Activated T-helper 1 cell treated with anti-CD3 and anti-CD28 coated beads, Interleukin-2, amount 50 U/mL, for 16 hours (primary cell): ENCODE measurements at regions not wholly inside any gene's neighbourhood (a gene's known extent, or its start where the extent isn't known, plus 50 kb on each side); places are given as distances from the start of the nearest gene placed in this dataset.
"Not testable (repeated sequence)": the region's sequence is repeated elsewhere in the genome, so short reads cannot be mapped to it uniquely, and the experiment has no call there.

Source experiments
- DNase-seq, 2 donors: peaks; one replicate each; pipeline ENCODE4 v3.0.0-alpha.2; 2020; ENCODE audit warnings: low read depth in 1 of 2, low spot score in 1 of 2

DNA sequence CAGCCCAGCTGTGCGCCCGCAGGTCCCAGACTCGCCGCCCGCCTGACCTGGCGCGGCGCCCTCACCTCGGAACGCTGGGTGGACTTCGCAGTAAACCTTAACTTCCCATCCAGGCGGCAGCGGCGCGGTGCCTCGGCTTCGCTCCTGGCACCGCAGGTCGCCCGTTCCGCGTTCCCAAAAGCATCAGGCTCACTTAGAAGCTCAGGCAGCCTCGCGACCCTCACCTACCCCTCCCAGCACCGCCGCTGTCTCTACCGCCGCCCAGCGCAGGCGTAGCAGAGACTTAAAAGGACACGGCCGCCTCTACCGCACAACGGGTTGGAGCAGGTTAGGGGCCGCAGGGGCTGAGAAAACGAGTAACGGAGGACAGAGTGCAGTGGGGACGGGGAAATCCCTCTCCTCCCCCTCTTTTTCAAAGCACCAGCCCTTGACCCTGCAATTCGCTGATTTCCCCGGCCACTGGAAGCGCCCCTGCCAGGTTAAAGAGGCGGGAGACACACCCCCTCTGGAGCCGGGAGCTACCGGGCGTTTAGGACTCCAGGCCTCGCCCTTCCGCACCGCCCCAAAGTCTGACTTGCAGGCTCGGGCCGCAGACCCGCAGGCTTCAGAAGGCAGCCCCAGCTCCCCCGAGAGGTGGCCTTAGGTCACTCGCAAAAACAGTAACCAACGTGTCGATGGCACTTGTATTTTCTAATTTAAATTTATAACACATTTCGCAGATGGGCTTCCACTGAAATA is 328.5 kb downstream of the FAM72C start:
- DNase-seq: no peak

DNA sequence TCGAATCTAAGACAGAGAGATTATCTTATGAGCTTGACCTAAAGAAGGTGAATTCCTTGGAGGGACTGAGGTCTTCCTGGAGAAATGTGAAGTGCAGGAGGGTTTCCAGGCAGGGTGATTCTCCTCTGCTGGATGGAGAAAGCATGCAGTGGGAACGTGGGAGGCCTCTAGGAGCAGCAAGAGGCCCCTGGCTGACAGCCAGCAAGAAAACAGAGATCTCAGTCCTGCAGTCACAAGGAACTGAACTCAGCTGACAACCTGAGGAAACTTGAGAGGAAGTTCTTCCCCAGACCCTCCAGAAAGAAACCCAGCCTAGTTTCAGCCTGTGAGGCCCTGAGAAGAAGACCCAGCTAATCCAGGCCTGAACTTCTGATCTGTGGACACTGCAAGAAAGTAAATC is 345.9 kb downstream of the FAM72C start:
- no peak for DNase-seq

DNA sequence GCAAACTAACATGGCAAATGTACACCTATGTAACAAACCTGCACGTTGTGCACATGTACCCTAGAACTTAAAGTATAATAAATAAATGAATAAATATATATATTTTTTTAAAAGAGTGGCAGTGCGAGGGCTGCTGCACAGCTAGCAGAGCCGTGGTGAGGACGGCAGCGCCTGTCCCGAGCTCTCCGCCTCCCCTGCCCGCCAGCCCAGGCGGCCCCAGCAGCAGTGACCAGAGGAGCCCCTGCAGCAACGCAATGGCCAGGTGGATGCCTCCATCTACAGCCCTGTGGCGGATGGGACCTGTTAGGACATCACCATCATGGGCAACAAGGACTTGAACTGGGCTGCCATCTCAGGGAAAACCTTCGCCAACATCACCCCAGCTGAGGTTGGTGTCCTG is 351.9 kb downstream of the FAM72C start:
- no peak for DNase-seq

GRCh38 chr1:143611159-143611558 is 360.6 kb downstream of the FAM72C start:
- DNase-seq: no peak

DNA sequence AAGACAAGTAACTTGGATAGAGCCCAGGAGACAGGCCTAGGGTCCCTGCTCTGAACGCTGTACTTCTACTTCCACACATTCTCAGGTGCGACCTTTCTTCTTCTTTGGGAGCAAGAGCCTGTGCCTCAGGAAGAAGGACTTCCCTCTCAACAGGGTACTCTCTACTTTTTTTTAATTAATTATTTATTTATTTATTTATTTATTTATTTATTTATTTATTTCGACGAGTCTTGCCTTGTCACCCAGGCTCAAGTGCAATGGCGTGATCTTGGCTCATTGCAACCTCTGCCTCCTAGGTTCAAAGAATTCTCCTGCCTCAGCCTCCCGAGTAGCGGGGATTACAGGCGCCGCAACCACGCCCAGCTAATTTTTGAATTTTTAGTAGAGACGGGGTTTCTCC is 361.6 kb downstream of the FAM72C start:
- no peak for DNase-seq

DNA sequence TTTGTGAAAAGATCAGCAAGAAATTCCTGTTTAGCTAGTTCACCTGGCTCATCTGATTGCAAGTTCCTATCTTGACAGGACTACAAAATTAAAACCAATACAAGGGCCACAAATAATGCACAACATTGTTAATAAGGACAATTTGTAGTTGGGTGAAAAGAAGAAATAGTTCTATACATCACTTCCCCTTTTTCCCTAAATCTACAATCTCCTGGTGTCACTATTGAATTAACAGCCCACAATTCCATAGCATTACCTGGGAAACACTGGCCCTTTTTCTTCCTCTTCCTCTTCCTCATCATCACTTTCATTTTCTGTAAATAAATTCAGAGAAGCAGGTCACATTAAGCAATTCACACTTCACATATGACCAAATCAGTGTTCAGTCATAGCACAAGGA is 366.9 kb downstream of the FAM72C start:
- no peak for DNase-seq

- no peak for DNase-seq
Measured at GRCh38 chr1:143584508-143584907, 387.3 kb downstream of the FAM72C start.

- no peak for DNase-seq
Measured at GRCh38 chr1:143574891-143575520, 396.8 kb downstream of the FAM72C start.

DNA sequence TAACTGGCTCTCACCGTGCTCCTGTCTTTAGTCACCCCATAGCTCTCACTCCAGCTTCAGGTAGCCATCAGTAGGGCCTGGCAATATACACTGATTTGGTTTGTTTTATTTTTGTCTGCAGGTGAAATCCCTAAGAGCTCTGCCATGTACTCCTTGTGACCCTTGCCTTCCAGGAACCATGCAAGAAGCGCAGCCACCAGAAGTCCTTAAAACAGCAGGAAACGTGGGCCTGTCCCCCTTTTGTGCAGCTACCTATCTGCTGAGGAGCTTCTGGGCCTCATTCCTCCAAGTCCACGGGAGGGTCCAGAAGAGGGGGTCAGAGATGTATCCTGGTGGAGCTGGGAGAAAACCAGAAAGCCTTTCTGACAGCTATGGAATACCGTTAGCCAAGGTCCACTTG is 399.1 kb downstream of the FAM72C start:
- not testable (repeated sequence) for DNase-seq

DNA sequence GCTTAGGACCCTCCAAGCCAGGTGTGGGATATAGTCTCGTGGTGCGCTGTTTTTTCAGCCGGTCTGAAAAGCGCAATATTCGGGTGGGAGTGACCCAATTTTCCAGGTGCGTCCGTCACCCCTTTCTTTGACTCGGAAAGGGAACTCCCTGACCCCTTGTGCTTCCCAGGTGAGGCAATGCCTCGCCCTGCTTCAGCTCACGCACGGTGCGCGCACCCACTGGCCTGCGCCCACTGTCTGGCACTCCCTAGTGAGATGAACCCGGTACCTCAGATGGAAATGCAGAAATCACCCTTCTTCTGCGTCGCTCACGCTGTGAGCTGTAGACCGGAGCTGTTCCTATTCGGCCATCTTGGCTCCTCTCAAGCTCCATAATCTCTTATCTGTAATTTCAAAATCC is 408.0 kb downstream of the FAM72C start:
- DNase-seq: not testable (repeated sequence)

GRCh38 chr1:143553627-143554026 is 418.2 kb downstream of the FAM72C start:
- DNase-seq: no peak

DNA sequence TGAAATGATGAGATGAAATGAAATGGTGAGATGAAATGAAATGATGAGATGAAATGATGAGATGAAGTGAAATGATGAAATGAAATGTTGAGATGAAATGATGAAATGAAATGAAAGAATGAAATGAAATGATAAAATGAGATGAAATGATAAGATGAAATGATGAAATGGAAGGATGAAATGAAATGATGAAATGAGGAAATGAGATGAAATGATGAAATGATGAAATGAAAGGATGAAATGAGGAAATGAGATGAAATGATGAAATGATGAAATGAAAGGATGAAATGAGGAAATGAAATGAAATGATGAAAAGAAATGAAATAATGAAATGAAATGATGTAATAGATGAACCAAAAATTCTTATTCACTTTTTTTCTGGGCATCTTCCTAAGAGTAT is 467.1 kb downstream of the FAM72C start:
- DNase-seq: not testable (repeated sequence)

DNA sequence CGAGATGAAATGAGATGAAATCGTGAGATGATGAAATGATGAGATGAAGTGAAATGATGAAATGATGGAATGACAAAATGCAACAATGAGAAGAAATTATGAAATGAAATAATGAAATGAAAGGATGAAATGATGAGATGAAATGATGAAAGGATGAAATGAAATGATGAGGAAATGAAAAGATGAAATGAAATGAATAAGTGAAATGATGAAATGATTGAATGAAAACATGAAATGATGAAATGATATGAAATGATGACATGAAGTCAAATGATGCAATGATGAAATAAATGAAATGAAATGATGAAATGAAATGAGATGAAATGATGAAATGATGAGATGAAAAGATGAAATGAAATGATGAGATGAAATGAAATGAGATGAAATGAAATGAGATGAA is 467.7 kb downstream of the FAM72C start:
- DNase-seq: not testable (repeated sequence)

GRCh38 chr1:143503048-143503447 is 468.7 kb downstream of the FAM72C start:
- not testable (repeated sequence) for DNase-seq

- not testable (repeated sequence) for DNase-seq
Measured at GRCh38 chr1:143502038-143502437, 469.7 kb downstream of the FAM72C start.

GRCh38 chr1:143498059-143498749 is 473.6 kb downstream of the FAM72C start:
- DNase-seq: not testable (repeated sequence)

GRCh38 chr1:143497374-143497747 is 474.4 kb downstream of the FAM72C start:
- no peak for DNase-seq

DNA sequence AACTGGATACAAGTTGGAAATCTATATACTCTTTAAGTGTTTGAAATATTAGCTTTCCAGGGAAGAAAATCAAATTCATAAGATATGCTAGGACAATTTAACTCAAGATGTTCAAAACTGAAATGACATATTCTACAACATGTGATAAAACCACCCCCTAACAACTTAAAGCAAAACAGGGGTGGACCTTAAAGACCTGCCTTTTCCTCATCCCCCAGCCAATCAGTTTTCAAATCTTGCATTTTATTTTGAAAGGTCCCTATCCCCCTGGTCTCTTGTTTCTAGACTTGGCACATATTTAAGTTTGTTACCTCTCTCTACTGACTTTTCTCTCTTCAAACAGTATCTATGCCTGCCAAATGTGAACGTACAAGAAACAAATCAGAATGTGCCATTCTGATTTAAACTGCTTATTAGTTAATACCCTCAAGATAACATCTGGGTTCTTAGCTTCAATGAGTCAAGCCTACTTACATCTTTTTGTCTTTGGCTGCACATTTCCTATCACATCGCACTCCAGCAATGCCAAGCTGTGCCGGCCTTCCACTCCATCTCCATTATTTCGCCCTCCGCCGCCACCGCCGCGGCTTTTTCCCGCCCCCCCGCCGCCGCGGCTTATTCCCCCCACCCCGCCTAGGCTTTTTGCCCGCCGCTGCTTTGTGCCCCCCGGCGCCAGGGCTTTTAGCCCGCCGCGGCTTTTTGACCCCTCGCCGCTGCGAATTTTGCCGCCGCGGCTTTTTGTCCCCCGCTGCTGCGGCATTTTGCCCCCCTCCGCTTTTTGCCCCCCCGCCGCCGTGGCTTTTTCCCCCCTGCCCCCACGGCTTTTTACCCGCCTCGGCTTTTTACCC is 475.0 kb downstream of the FAM72C start:
- DNase-seq: not testable (repeated sequence)
